GM12878 (cell line): ENCODE measurements at regions not wholly inside any gene's neighbourhood (a gene's known extent, or its start where the extent isn't known, plus 50 kb on each side); places are given as distances from the start of the nearest gene placed in this dataset.

Experiments
- CBFB ChIP-seq: IDR thresholded peaks from 2 replicates; pipeline ENCODE4 v1.6.1; 2016; ENCODE audit warnings: antibody characterized with exemption, low read depth
- CEBPZ ChIP-seq: fragments of 150-350 bp; IDR thresholded peaks from 2 replicates; pipeline ENCODE4 v1.6.1; 2016; ENCODE audit warnings: low read depth, low read length
- CHD1 ChIP-seq: IDR thresholded peaks from 2 replicates; pipeline ENCODE4 v1.6.1; 2012; ENCODE audit warnings: low read depth, low read length, improper control_type of control experiment
- CHD2 ChIP-seq: IDR thresholded peaks from 2 replicates; pipeline ENCODE4 v1.6.1; 2011; ENCODE audit warnings: low read depth, low read length, improper control_type of control experiment, borderline replicate concordance
- FOS ChIP-seq: IDR thresholded peaks from 3 replicates; pipeline ENCODE4 v1.6.1; 2011; ENCODE audit warnings: borderline replicate concordance; ENCODE audit not compliant: insufficient read length; ENCODE audit errors: extremely low read depth
- HDAC2 ChIP-seq: fragments of 200-600 bp; sonication (generic); IDR thresholded peaks from 2 replicates; pipeline ENCODE4 v1.6.1; 2017
- HDGF ChIP-seq: fragments of 450-650 bp; IDR thresholded peaks from 2 replicates; pipeline ENCODE4 v1.6.1; 2016; ENCODE audit warnings: antibody characterized with exemption
- MAX ChIP-seq: IDR thresholded peaks from 2 replicates; pipeline ENCODE4 v1.6.1; 2012; ENCODE audit warnings: low read depth, low read length, improper control_type of control experiment
- MLLT1 ChIP-seq: fragments of 450-650 bp; IDR thresholded peaks from 2 replicates; pipeline ENCODE4 v1.6.1; 2016; ENCODE audit warnings: mild to moderate bottlenecking
- MYB ChIP-seq: fragments of 150-350 bp; IDR thresholded peaks from 2 replicates; pipeline ENCODE4 v1.6.1; 2014; ENCODE audit warnings: mild to moderate bottlenecking, low read depth, low read length, borderline replicate concordance
- NR2F1 ChIP-seq: fragments of 450-650 bp; conservative IDR thresholded peaks from 2 replicates; pipeline ENCODE4 v1.6.1; 2017; ENCODE audit warnings: mild to moderate bottlenecking
- RB1 ChIP-seq: fragments of 450-650 bp; formaldehyde crosslinking; IDR thresholded peaks from 2 replicates; pipeline ENCODE4 v1.6.1; 2017; ENCODE audit warnings: mild to moderate bottlenecking, borderline replicate concordance
- USF1 ChIP-seq: IDR thresholded peaks from 2 replicates; pipeline ENCODE4 v1.6.1; 2011; ENCODE audit warnings: borderline replicate concordance, low read depth, mild to moderate bottlenecking, moderate library complexity, mixed read lengths, low read length; ENCODE audit not compliant: insufficient read depth; ENCODE audit errors: extremely low read length
- ZNF217 ChIP-seq: fragments of 450-650 bp; IDR thresholded peaks from 2 replicates; pipeline ENCODE4 v1.6.1; 2017; ENCODE audit warnings: antibody characterized with exemption, mild to moderate bottlenecking
- TF ChIP-seq, protein P1 (sequence below): IDR thresholded peaks from 2 replicates; pipeline ENCODE4 v1.6.1; 2011; ENCODE audit warnings: low read depth, low read length, improper control_type of control experiment, borderline replicate concordance
- TF ChIP-seq, protein P2 (sequence below): fragments of 450-650 bp; formaldehyde crosslinking; IDR thresholded peaks from 2 replicates; pipeline ENCODE4 v1.4.0; 2020; ENCODE audit warnings: mild to moderate bottlenecking, moderate library complexity
- TF ChIP-seq, protein P3 (sequence below): fragments of 450-650 bp; IDR thresholded peaks from 2 replicates; pipeline ENCODE4 v1.6.1; 2017; ENCODE audit warnings: mild to moderate bottlenecking

DNA sequence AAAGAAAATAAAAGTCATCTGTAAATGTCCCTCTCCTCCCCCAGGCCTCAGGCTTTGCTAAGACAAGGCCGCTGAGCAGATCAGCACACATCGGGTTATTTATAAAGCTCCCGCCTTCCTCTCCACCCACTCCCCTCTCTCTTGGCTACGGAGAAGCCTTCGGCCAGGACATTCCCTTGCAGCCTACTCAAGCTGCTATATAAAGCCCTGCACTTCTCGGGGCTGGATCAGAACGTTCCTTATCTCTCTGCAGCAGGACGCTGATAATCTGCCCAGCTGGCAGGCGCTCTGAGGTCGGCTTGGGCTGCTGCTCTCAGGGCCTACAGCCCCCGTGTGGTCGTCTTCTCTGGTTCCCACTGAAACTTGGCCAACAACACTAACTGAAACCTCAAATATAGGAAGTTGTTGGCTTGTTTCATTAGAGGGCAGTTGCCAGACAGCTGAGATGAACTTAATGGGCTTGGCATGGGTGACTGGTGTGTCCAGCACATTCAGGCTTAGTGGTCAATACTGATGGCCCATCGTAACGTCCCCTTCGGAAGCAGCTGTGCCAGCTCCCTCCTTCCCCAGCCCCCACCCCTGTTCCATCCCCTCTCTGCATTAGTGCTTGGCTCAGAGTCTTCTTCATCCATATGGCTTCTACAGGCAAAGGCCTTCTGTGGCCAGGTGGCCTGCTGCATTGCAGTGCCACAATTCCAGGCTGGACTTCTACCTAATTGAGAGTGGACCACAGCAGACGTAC, 64.6 kb downstream of the IER5 start (continued):
- TF ChIP-seq, protein P1, sequence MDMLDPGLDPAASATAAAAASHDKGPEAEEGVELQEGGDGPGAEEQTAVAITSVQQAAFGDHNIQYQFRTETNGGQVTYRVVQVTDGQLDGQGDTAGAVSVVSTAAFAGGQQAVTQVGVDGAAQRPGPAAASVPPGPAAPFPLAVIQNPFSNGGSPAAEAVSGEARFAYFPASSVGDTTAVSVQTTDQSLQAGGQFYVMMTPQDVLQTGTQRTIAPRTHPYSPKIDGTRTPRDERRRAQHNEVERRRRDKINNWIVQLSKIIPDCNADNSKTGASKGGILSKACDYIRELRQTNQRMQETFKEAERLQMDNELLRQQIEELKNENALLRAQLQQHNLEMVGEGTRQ = no peak
- no peak for TF ChIP-seq FOS
- no peak for TF ChIP-seq ZNF217
- peak; percentile 81 for TF ChIP-seq NR2F1
- TF ChIP-seq, protein P2, sequence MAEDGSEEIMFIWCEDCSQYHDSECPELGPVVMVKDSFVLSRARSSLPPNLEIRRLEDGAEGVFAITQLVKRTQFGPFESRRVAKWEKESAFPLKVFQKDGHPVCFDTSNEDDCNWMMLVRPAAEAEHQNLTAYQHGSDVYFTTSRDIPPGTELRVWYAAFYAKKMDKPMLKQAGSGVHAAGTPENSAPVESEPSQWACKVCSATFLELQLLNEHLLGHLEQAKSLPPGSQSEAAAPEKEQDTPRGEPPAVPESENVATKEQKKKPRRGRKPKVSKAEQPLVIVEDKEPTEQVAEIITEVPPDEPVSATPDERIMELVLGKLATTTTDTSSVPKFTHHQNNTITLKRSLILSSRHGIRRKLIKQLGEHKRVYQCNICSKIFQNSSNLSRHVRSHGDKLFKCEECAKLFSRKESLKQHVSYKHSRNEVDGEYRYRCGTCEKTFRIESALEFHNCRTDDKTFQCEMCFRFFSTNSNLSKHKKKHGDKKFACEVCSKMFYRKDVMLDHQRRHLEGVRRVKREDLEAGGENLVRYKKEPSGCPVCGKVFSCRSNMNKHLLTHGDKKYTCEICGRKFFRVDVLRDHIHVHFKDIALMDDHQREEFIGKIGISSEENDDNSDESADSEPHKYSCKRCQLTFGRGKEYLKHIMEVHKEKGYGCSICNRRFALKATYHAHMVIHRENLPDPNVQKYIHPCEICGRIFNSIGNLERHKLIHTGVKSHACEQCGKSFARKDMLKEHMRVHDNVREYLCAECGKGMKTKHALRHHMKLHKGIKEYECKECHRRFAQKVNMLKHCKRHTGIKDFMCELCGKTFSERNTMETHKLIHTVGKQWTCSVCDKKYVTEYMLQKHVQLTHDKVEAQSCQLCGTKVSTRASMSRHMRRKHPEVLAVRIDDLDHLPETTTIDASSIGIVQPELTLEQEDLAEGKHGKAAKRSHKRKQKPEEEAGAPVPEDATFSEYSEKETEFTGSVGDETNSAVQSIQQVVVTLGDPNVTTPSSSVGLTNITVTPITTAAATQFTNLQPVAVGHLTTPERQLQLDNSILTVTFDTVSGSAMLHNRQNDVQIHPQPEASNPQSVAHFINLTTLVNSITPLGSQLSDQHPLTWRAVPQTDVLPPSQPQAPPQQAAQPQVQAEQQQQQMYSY (CRISPR knock-in tag) = no peak
- no peak for TF ChIP-seq CEBPZ
- TF ChIP-seq HDAC2 = no peak
- peak; percentile 83 for TF ChIP-seq MLLT1
- TF ChIP-seq MYB = no peak
- TF ChIP-seq CHD2 = 0 out of 2 replicates have a peak, but pooled peaks have one; percentile 53
- TF ChIP-seq USF1 = no peak
- TF ChIP-seq, protein P3, sequence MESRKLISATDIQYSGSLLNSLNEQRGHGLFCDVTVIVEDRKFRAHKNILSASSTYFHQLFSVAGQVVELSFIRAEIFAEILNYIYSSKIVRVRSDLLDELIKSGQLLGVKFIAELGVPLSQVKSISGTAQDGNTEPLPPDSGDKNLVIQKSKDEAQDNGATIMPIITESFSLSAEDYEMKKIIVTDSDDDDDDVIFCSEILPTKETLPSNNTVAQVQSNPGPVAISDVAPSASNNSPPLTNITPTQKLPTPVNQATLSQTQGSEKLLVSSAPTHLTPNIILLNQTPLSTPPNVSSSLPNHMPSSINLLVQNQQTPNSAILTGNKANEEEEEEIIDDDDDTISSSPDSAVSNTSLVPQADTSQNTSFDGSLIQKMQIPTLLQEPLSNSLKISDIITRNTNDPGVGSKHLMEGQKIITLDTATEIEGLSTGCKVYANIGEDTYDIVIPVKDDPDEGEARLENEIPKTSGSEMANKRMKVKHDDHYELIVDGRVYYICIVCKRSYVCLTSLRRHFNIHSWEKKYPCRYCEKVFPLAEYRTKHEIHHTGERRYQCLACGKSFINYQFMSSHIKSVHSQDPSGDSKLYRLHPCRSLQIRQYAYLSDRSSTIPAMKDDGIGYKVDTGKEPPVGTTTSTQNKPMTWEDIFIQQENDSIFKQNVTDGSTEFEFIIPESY = no peak
- no peak for TF ChIP-seq CHD1
- TF ChIP-seq RB1 = peak; percentile 42; the same call in 1 of the 2 replicates
- peak; percentile 39; the same call in 1 of the 2 replicates for TF ChIP-seq HDGF
- TF ChIP-seq MAX = no peak
- TF ChIP-seq CBFB = peak; percentile 89
